Neuronal stem cell (in vitro differentiated cells): ENCODE measurements at regions not wholly inside any gene's neighbourhood (a gene's known extent, or its start where the extent isn't known, plus 50 kb on each side); places are given as distances from the start of the nearest gene placed in this dataset.

Source experiments
- DNase-seq: peaks from one replicate; pipeline ENCODE4 v3.0.0-alpha.2; 2013; ENCODE audit warnings: low spot score
- H2AFZ ChIP-seq: one replicate; pipeline ENCODE4 v1.6.1; 2013; ENCODE audit warnings: mild to moderate bottlenecking, low read length, inconsistent platforms
- H2AK5ac ChIP-seq: 2 replicates; pipeline ENCODE4 v1.6.1; 2013; ENCODE audit warnings: low read depth, mild to moderate bottlenecking, inconsistent platforms, low read length, moderate library complexity, mixed read lengths
- H2BK120ac ChIP-seq: 2 replicates; pipeline ENCODE4 v1.6.1; 2013; ENCODE audit warnings: low read depth, mild to moderate bottlenecking, inconsistent platforms, low read length, moderate library complexity, mixed read lengths
- H2BK12ac ChIP-seq: one replicate; pipeline ENCODE4 v1.6.1; 2013; ENCODE audit warnings: low read length, inconsistent platforms
- H2BK15ac ChIP-seq: 2 replicates; pipeline ENCODE4 v1.6.1; 2013; ENCODE audit warnings: mild to moderate bottlenecking, low read length, inconsistent platforms, mixed read lengths
- H2BK5ac ChIP-seq: one replicate; pipeline ENCODE4 v1.6.1; 2013; ENCODE audit warnings: inconsistent platforms, mild to moderate bottlenecking, low read length, moderate library complexity
- H3K14ac ChIP-seq: one replicate; pipeline ENCODE4 v1.6.1; 2013; ENCODE audit warnings: low read length, inconsistent platforms
- H3K18ac ChIP-seq: 2 replicates; pipeline ENCODE4 v1.6.1; 2013; ENCODE audit warnings: low read length, inconsistent platforms
- H3K23ac ChIP-seq: 2 replicates; pipeline ENCODE4 v1.6.1; 2013; ENCODE audit warnings: low read depth, mild to moderate bottlenecking, mixed read lengths, low read length, inconsistent platforms; ENCODE audit not compliant: poor library complexity
- H3K27ac ChIP-seq: replicated peaks from 3 replicates; pipeline ENCODE4 v1.5.1; 2013; ENCODE audit warnings: low read length, inconsistent platforms
- H3K27me3 ChIP-seq, 3 experiments: 2 replicates each; pipeline ENCODE4 v1.6.1; 2013; ENCODE audit warnings: low read length in 3 of 3, mild to moderate bottlenecking in 2 of 3, inconsistent platforms in 1 of 3, low read depth in 1 of 3, mixed read lengths in 1 of 3, moderate library complexity in 1 of 3; ENCODE audit not compliant: control insufficient read depth in 3 of 3, insufficient read depth in 3 of 3
- H3K36me3 ChIP-seq, 2 donors: replicated peaks in 1 of 2; 2 replicates each; pipeline ENCODE4 v1.6.1; 2013; ENCODE audit warnings: low read length in 2 of 2; ENCODE audit not compliant: control insufficient read depth in 2 of 2, insufficient read depth in 2 of 2
- H3K4ac ChIP-seq: 2 replicates; pipeline ENCODE4 v1.6.1; 2013; ENCODE audit warnings: inconsistent platforms, mild to moderate bottlenecking, low read length, moderate library complexity
- H3K4me1 ChIP-seq, 2 donors: 1 replicate in 1 of 2; 2 replicates in 1 of 2; pipeline ENCODE4 v1.6.1; 2013; ENCODE audit warnings: low read length in 2 of 2, low read depth in 1 of 2; ENCODE audit not compliant: control insufficient read depth in 2 of 2, insufficient read depth in 1 of 2
- H3K4me2 ChIP-seq: one replicate; pipeline ENCODE4 v1.6.1; 2013; ENCODE audit warnings: mild to moderate bottlenecking, low read length, inconsistent platforms; ENCODE audit not compliant: insufficient read depth, poor library complexity, severe bottlenecking
- H3K4me3 ChIP-seq, 2 donors: 2 replicates each; pipeline ENCODE4 v1.5.1; 2013; ENCODE audit warnings: low read length in 2 of 2, mild to moderate bottlenecking in 2 of 2, inconsistent platforms in 1 of 2, moderate library complexity in 1 of 2
- H3K79me1 ChIP-seq: one replicate; pipeline ENCODE4 v1.6.1; 2013; ENCODE audit warnings: low read depth, mild to moderate bottlenecking, inconsistent platforms, low read length, moderate library complexity
- H3K9ac ChIP-seq: one replicate; pipeline ENCODE4 v1.6.1; 2013; ENCODE audit warnings: mild to moderate bottlenecking, low read depth, low read length, inconsistent platforms; ENCODE audit not compliant: poor library complexity
- H3K9me3 ChIP-seq, 2 donors: replicated peaks in 1 of 2; 2 replicates each; pipeline versions ENCODE3 to v1.6.1; 2013; ENCODE audit warnings: low read length in 2 of 2, mild to moderate bottlenecking in 2 of 2, inconsistent platforms in 1 of 2, low read depth in 1 of 2, mixed read lengths in 1 of 2, moderate library complexity in 1 of 2; ENCODE audit not compliant: control insufficient read depth in 2 of 2, insufficient read depth in 1 of 2
- H4K8ac ChIP-seq: one replicate; pipeline ENCODE4 v1.6.1; 2013; ENCODE audit warnings: low read depth, mild to moderate bottlenecking, inconsistent platforms, low read length, moderate library complexity
- H4K91ac ChIP-seq: one replicate; pipeline ENCODE4 v1.6.1; 2013; ENCODE audit warnings: low read length, low read depth, mild to moderate bottlenecking, inconsistent platforms; ENCODE audit not compliant: poor library complexity
- WGBS, 2 donors: extraction: QIAGEN DNeasy Blood & Tissue Kit; methylation state at CpG; one replicate each; pipeline ENCODE4 v1.1.7; 2013; ENCODE audit warnings: missing lambda C conversion rate in 2 of 2, mixed read lengths in 1 of 2; ENCODE audit not compliant: insufficient read length in 2 of 2, insufficient replicate concordance in 1 of 2; ENCODE audit errors: extremely low coverage in 2 of 2; 5-methylcytosine and 5-hydroxymethylcytosine counted together

DNA sequence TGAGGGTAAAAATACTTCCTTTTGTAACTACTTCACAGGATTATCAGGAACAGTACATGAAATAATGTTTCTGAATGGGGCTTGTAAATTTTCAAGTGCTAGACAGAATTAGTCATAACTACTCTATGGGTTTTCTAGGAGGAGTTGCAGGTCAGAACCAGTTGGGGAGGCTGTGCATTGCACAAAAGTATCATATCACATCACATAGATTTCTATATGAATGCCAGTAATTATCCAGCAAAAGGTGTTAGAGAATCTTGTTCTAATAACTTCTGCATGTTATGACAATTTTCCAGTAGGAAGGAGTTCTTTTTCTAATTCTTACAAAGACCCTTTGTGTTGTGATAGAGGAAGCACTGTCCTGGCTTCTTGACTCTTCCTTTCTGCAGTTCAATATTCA is 551.6 kb downstream of the COL12A1 start:
- Histone ChIP-seq H2BK12ac (no peak overlapping the region), H3K4me3 (no peak overlapping the region), H2AK5ac (no peak overlapping the region), H2AFZ (no peak overlapping the region), H3K36me3 (no peaks in the 10 kb centered on the region), H3K27me3 (no peaks in the 10 kb centered on the region), H3K4me1 (peaks cover 0 to 2% of the 10 kb centered on the region in 2 donors), H3K79me1 (no peaks in the 10 kb centered on the region), H2BK5ac (no peak overlapping the region), H3K23ac (no peak overlapping the region), H3K18ac (no peak overlapping the region), H3K4ac (no peak overlapping the region), H3K9ac (no peak overlapping the region), H2BK15ac (no peak overlapping the region), H3K4me2 (no peak overlapping the region), H4K8ac (no peak overlapping the region), H2BK120ac (no peak overlapping the region), H3K14ac (no peak overlapping the region), H3K9me3 (no peaks in the 10 kb centered on the region), H4K91ac (no peak overlapping the region), H3K27ac (no peak overlapping the region)
- no peak for DNase-seq

DNA sequence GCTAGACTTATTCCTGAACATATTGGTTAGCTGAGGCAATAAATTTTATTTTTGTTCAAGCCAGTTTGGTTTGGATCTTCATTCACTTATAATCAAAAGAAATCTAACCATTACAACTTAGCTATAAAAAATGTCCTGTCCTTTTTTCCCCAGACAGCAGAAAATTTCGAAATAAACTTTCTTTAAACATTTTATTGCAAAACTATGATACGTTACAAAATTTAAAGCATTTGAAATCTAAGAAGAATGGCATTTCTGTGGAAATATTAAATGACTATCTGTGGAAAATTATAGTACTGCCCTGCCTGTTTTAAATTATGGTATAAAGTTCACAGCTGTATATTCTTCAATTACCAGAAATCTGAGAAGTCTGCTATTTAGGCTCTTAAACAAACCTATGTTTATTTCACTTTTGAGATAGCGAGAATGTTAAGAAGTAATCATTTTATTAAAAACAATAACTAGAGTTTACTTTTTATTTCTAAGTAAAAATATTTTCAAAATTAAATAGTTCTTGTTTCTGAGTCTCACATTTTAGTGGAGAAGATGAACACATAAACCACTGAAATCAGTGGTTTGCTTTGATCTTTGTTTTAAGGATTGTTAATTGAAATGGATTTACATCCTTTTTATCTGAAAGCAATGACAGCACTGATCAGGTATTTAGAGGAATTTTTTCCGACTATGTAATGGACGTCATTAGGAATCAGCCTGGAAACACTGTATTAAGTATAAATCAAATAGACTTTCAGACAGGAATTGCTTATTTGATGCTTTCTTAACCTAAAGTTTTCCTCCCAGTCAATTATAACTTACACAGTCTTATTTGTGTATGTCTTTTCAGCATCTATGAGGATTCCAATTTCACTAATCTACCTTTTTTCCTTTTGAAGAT is 553.7 kb downstream of the COL12A1 start:
- no peaks in the 10 kb centered on the region for H3K79me1 ChIP-seq
- H2AK5ac ChIP-seq: no peak overlapping the region
- H3K4me3 ChIP-seq: no peak overlapping the region
- no peak overlapping the region for H3K14ac ChIP-seq
- no peak overlapping the region for H2BK120ac ChIP-seq
- H2BK5ac ChIP-seq: no peak overlapping the region
- no peak overlapping the region for H3K27ac ChIP-seq
- H4K91ac ChIP-seq: no peak overlapping the region
- H3K4me1 ChIP-seq: peaks cover 0 to 2% of the 10 kb centered on the region in 2 donors
- no peaks in the 10 kb centered on the region for H3K9me3 ChIP-seq
- no peak overlapping the region for H3K9ac ChIP-seq
- no peak overlapping the region for H2AFZ ChIP-seq
- H3K27me3 ChIP-seq: no peaks in the 10 kb centered on the region
- DNase-seq: no peak
- H3K18ac ChIP-seq: no peak overlapping the region
- H2BK15ac ChIP-seq: no peak overlapping the region
- no peak overlapping the region for H3K4ac ChIP-seq
- no peak overlapping the region for H3K23ac ChIP-seq
- no CpG with 5 or more reads among the region's 5 CpGs for WGBS, 2 donors
- no peak overlapping the region for H4K8ac ChIP-seq
- no peak overlapping the region for H2BK12ac ChIP-seq
- no peak overlapping the region for H3K4me2 ChIP-seq
- no peaks in the 10 kb centered on the region for H3K36me3 ChIP-seq

DNA sequence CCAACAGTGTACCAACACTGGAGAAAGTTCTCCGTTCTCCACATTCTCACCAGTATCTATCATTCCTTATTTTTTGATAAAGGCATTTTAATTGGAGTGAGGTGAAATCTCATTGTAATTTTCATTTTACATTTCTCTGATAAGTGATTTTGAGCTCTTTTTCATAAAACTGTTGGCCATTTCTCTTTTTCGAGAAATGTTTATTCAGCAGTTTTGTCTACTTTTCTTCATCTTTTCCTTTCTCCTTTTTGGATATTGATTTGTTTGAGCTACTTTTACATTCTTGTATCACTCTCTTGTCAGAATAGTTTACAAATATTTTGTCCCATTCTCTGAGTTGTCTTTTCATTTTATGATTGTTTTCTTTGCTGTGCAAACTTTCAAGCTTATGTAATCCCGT is 555.2 kb downstream of the COL12A1 start:
- Histone ChIP-seq H3K27me3 (no peaks in the 10 kb centered on the region), H3K27ac (no peak overlapping the region), H3K9ac (no peak overlapping the region), H3K4ac (no peak overlapping the region), H2AK5ac (no peak overlapping the region), H3K4me3 (no peak overlapping the region), H4K91ac (no peak overlapping the region), H3K4me2 (no peak overlapping the region), H3K9me3 (no peaks in the 10 kb centered on the region), H2AFZ (no peak overlapping the region), H3K18ac (no peak overlapping the region), H2BK5ac (no peak overlapping the region), H2BK120ac (no peak overlapping the region), H2BK15ac (no peak overlapping the region), H4K8ac (no peak overlapping the region), H3K23ac (no peak overlapping the region), H3K79me1 (no peaks in the 10 kb centered on the region), H3K4me1 (peaks cover 0 to 3% of the 10 kb centered on the region in 2 donors), H3K36me3 (no peaks in the 10 kb centered on the region), H3K14ac (no peak overlapping the region), H2BK12ac (no peak overlapping the region)
- no peak for DNase-seq
- WGBS, 2 donors: no CpG with 5 or more reads among the region's 3 CpGs

DNA sequence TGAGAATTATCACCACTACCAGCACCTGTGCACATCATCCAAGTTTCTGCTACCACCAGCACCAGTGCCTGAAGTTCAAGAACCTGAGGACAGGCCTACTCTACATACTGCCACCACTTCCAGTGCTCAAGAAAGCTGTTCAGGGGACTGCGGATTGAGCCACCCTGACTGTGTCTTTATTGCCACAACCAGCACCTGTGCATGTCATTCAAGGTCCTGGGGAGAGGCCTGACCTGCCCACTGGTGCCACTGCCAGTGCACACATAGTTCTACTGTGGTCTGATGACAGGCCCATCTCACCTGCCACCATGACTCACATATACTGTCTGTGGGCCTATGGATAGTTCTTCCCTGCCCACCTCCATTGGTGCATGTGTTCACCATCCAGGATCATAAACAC is 559.4 kb downstream of the COL12A1 start:
- Histone ChIP-seq H2AK5ac (peak overlapping the region; percentile 35), H3K4me3 (no peak overlapping the region), H2AFZ (no peak overlapping the region), H3K36me3 (no peaks in the 10 kb centered on the region), H3K27ac (no peak overlapping the region), H3K9me3 (no peaks in the 10 kb centered on the region), H4K8ac (no peak overlapping the region), H3K14ac (no peak overlapping the region), H3K9ac (no peak overlapping the region), H2BK15ac (no peak overlapping the region), H4K91ac (no peak overlapping the region), H3K4ac (no peak overlapping the region), H2BK120ac (no peak overlapping the region), H3K23ac (peak overlapping the region; percentile 18), H2BK5ac (no peak overlapping the region), H3K4me2 (no peak overlapping the region), H3K18ac (no peak overlapping the region), H3K79me1 (no peaks in the 10 kb centered on the region), H3K27me3 (no peaks in the 10 kb centered on the region), H2BK12ac (no peak overlapping the region), H3K4me1 (peaks cover 0 to 1% of the 10 kb centered on the region in 2 donors)
- WGBS, 2 donors: no CpG with 5 or more reads among the region's 1 CpG
- no peak for DNase-seq
